ENCODE measurements at regions not wholly inside any gene's neighbourhood (a gene's known extent, or its start where the extent isn't known, plus 50 kb on each side); places are given as distances from the start of the nearest gene placed in this dataset.

DNA sequence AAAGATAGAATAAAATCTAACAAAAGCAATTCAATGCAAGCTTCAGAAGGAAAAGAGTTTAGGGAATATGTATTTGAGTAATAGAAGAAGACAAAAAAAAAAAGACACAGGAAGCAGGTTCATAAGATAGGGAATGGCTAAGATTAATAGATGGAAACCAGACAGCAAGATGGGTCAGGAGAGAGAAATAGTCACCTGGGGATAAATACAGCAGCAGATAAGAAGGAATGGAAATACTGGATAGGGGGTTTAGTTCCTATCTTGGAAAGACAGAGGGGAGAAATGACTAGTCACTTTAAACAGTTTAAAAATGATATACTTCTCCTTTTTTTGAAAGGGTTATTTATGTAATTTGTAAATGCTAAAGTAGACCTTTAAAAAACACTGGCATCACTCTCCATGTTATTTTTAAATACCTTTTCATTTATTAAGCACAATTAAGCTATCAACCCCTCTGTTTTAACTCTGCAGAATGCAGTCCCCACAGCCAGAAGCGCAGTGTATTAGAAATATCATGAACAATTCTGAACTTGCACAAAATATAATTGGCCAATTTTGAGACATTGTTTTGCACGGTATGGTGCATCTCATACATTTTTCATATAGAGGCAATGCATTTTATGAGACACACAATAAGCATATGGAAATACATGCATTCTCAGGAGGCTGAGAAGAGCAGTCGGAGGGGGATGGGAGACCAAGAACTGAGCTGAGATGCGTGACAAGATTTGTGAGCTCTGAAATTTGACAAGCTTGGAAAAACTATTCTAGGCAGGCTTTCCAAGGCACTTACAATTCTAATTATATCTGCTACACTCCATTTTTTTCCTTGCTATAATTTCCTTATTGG, 303.4 kb upstream of the PRICKLE1 start:
- Histone ChIP-seq H3K4me1 (no peaks in the 10 kb centered on the region), H3K36me3 (no peaks in the 10 kb centered on the region), H3K27me3 (no peaks in the 10 kb centered on the region), H3K4me3 (no peak overlapping the region), H3K27ac (no peak overlapping the region), H3K9me3 (no peaks in the 10 kb centered on the region)
- DNase-seq, result no peak
- TF ChIP-seq POLR2A (IDR thresholded peaks at IDR 0.05), result no peak
- TF ChIP-seq, protein P1, sequence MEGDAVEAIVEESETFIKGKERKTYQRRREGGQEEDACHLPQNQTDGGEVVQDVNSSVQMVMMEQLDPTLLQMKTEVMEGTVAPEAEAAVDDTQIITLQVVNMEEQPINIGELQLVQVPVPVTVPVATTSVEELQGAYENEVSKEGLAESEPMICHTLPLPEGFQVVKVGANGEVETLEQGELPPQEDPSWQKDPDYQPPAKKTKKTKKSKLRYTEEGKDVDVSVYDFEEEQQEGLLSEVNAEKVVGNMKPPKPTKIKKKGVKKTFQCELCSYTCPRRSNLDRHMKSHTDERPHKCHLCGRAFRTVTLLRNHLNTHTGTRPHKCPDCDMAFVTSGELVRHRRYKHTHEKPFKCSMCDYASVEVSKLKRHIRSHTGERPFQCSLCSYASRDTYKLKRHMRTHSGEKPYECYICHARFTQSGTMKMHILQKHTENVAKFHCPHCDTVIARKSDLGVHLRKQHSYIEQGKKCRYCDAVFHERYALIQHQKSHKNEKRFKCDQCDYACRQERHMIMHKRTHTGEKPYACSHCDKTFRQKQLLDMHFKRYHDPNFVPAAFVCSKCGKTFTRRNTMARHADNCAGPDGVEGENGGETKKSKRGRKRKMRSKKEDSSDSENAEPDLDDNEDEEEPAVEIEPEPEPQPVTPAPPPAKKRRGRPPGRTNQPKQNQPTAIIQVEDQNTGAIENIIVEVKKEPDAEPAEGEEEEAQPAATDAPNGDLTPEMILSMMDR (IDR thresholded peaks at IDR 0.05), result no peak

GRCh38 chr12:42887657-42888056, 298.1 kb upstream of the PRICKLE1 start:
- Histone ChIP-seq H3K4me3 (no peak overlapping the region), H3K27me3 (no peaks in the 10 kb centered on the region), H3K36me3 (no peaks in the 10 kb centered on the region), H3K27ac (no peak overlapping the region), H3K9me3 (no peaks in the 10 kb centered on the region), H3K4me1 (no peaks in the 10 kb centered on the region)
- no peak for DNase-seq
- no peak for TF ChIP-seq POLR2A (IDR thresholded peaks at IDR 0.05)
- TF ChIP-seq, protein P1 (IDR thresholded peaks at IDR 0.05), result no peak

- no peak overlapping the region for H3K4me3 ChIP-seq
- DNase-seq, result no peak
Measured at GRCh38 chr12:42886160-42886559, 296.6 kb upstream of the PRICKLE1 start.

GRCh38 chr12:42885677-42886076, 296.1 kb upstream of the PRICKLE1 start:
- no peak for TF ChIP-seq POLR2A (IDR thresholded peaks at IDR 0.05)
- TF ChIP-seq, protein P1 (IDR thresholded peaks at IDR 0.05), result no peak

More at GRCh38 chr12:42886160-42886559, 296.6 kb upstream of the PRICKLE1 start:
- no peaks in the 10 kb centered on the region for H3K36me3 ChIP-seq
- H3K4me1 ChIP-seq, result no peaks in the 10 kb centered on the region
- no peak overlapping the region for H3K27ac ChIP-seq
- no peaks in the 10 kb centered on the region for H3K9me3 ChIP-seq
- no peaks in the 10 kb centered on the region for H3K27me3 ChIP-seq
- no peak for TF ChIP-seq POLR2A (IDR thresholded peaks at IDR 0.05)
- TF ChIP-seq, protein P1 (IDR thresholded peaks at IDR 0.05), result no peak

GRCh38 chr12:42884116-42884515, 294.6 kb upstream of the PRICKLE1 start:
- Histone ChIP-seq H3K27ac (no peak overlapping the region), H3K4me1 (no peaks in the 10 kb centered on the region), H3K9me3 (no peaks in the 10 kb centered on the region), H3K36me3 (no peaks in the 10 kb centered on the region), H3K4me3 (no peak overlapping the region), H3K27me3 (no peaks in the 10 kb centered on the region)
- no peak for DNase-seq
- no peak for TF ChIP-seq POLR2A (IDR thresholded peaks at IDR 0.05)
- TF ChIP-seq, protein P1 (IDR thresholded peaks at IDR 0.05), result no peak

More at GRCh38 chr12:42885677-42886076, 296.1 kb upstream of the PRICKLE1 start:
- no peak for DNase-seq
- H3K27me3 ChIP-seq, result no peaks in the 10 kb centered on the region
- H3K27ac ChIP-seq, result no peak overlapping the region
- no peak overlapping the region for H3K4me3 ChIP-seq
- H3K4me1 ChIP-seq, result no peaks in the 10 kb centered on the region
- no peaks in the 10 kb centered on the region for H3K36me3 ChIP-seq
- H3K9me3 ChIP-seq, result no peaks in the 10 kb centered on the region

All from Peyer's patch (tissue), 4 donors.